ENCODE measurements at regions not wholly inside any gene's neighbourhood (a gene's known extent, or its start where the extent isn't known, plus 50 kb on each side); places are given as distances from the start of the nearest gene placed in this dataset.

- TF ChIP-seq CTCF (IDR thresholded peaks at IDR 0.05; ENCODE audit: insufficient read depth, low read length, poor library complexity, severe bottlenecking) (no peak), EZH2phosphoT487 (conservative IDR thresholded peaks at IDR 0.05; ENCODE audit: low read length) (no peak)
Measured at GRCh38 chr4:187021436-187022205, 298.0 kb upstream of the FAT1 start.

Data from SU-DHL-6 (cell line).